GM21529 (cell line): ENCODE measurements at regions not wholly inside any gene's neighbourhood (a gene's known extent, or its start where the extent isn't known, plus 50 kb on each side); places are given as distances from the start of the nearest gene placed in this dataset.
"Not testable (repeated sequence)": the region's sequence is repeated elsewhere in the genome, so short reads cannot be mapped to it uniquely, and the experiment has no call there.

Experiments used
- ATAC-seq: cut with Tn5 transposase; IDR thresholded peaks from one replicate; pipeline ENCODE4 v1.9.1; 2021; ENCODE audit not compliant: unreplicated experiment

DNA sequence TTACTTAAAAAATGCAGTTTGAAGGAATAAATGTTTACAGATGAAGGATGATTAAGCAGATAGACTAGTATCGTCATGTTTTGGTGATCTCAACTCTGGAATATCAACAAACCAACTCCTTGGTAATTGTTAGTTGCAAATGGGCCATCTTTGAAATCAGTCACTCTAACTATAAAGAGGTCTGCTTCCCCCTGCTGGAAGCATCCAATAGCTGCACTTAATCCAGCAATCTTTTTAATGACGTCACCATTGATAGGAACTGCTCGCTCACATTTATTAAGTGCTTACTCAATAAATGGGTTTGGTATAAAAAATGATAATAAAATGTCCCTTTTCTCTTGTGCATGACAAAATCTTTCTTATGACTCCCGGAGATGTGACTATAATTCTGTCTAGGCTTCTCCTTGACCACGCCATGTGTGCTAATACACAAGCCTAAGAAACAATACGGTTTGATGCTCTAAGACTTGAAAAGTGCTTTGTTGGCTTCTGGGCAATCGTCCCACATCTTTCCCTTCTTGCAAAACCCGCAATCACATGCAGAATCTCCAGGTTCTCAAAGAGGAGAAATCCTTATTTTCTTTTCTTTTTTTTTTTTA lies 227.6 kb upstream of the POU1F1 start:
- peak; percentile 95 for ATAC-seq

DNA sequence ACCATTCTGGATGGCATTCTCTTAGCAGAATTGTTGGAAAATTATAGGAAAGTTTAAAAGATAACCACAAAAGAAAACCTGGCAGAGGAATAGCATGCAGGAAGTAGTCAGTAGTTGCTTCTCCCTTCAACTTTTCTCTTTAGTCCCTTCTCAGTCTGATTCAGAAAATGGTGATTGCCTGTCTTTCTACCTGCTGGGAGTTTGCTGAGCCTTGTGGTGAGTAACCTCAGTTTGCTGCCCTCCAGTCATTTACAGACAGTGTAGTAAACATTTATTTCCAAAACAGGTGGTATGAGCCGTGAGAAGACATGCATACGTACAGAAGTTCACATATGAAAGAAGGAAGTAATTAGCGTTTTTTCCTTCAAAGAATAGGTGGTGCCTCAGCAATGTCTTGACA lies 224.7 kb upstream of the POU1F1 start:
- ATAC-seq, result no peak

DNA sequence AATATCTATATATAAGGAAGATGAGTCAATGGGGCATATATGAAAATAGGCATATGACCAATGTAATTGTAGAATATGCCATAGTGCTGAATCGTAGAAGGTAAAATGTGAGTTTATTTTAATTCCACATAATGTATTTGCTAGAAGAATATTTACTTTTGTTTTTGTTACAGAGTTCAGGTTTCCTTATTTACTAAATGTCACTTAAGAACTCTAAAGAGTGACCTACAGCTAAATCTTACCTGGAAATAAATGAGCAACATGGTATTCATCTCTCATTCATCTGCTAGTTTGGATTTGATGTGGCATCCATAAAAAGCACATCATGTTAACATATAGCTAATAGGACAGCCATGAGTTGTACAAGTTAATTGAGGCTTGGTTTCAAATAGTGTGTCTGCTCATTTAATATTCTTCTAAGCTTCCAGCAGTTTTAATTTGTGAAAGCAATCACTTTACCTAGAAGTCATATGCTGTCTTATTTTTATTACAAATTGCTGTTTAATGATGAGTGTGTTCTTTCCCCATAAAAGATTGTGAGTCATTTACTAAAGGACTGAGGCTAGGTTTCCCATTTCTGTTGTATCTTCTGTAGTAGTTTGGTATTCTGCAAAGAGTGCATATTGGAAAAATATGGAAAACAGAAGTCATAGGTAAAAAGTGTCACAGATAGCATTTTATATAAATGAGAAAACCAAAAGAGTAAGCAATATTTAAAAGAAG lies 222.1 kb upstream of the POU1F1 start:
- ATAC-seq, result no peak

DNA sequence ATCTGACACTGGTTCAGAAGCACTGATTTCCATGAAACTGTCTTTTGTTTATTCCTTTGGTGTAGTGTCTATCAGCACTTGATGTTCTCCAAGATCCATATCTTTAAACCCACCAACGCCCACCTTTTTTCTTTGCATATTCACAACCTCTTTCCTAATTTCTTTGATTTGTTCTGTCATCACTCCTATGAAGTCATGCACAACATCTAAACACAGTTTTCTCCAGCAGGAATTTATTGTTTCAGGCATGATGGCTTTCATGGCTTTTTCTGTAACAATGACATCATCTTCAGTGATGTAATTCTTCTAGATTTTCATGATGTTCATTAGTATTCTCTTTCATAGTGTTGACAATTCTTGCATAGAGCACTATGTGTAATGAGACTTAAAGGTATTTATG lies 219.6 kb upstream of the POU1F1 start:
- no peak for ATAC-seq

DNA sequence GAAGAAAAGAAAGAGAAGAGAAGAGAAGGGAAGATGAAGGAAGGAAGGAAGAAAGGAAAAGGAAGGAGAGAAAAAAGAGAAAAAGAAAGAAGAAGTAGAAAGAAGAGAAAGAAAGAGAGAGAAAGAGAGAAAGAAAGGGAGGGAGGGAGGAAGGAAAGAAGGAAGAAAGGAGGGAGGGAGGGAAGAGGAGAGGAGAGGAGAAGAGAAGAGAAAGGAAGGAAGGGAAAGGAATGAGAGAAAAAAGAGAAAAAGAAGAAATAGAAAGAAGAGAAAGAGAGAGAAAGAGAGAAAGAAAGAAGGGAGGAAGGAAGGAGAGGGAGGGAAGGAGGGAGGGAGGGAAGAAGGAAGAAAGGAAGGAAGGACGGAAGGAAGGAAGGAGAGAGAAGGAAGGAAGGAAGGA lies 217.9 kb upstream of the POU1F1 start:
- ATAC-seq, result no peak

DNA sequence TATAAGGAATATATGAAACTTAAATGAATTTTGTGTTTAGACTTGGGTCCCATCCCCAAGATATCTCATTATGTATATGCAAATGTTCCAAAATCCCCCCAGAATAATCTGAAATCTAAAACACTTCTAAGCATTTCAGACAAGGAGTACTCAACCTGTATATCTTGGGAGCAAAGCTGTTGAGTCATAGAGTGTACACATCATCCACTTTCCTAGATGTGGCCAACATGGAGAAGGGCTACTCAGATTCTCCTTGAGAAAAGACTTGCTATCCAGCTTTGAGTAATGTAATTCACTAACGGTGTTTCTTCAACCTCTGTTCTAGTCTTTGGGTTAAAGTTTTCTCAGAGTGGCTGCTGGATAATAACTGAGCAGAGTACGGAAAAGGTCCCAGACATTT lies 215.5 kb upstream of the POU1F1 start:
- ATAC-seq, result no peak

DNA sequence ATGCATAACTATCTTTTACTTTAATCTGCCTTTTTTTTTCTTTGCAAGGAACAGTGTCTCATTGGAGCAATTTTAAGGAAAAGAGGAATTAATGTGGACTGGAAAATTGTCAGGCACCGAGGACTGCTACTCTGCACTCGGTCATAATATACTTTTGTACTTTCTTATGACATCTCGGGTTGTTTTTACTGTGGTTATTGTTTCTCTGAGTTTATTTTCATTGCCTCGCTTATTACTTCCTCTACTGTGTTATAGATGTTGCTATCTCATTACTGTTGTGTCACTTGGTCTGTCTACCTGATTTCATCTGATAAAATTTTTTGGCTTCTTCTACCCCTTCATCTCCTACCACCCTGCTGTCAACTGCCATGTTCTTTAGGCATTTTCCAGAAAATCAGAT lies 213.5 kb upstream of the POU1F1 start:
- no peak for ATAC-seq

DNA sequence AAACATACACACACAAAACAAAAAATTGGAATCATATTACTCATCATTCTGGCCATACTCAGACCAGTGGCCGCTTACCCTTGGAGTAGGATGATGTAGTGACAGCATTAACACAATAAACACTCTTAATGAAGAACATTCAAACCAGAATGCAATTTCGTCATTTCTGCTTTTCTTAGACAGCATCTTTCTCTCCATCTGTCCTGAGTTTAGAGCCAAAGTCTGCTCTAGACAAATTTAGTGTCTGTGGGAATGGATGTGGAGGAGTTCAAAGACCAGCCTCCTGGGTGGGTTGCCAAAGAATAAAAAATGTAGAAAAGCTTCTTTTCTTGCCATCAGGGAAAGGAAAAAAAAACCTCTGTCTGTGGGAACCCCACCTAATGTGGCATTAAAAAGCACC lies 212.4 kb upstream of the POU1F1 start:
- ATAC-seq, result no peak

DNA sequence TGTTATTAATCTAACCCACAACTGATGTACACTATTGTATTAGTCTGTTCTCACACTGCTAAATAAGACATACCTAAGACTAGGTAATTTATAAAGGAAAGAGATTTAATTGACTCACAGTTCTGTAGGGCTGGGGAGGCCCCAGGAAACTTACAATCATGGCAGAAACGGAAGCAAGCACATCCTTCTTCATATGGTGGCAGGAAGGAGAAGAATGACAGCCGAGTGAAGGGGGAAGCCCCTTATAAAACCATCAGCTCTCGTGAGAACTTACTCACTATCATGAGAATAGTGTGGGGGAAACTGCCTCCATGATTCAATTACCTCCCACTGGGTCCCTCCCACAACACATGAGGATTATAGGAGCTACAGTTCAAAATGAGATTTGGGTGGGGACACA lies 210.3 kb upstream of the POU1F1 start:
- not testable (repeated sequence) for ATAC-seq

DNA sequence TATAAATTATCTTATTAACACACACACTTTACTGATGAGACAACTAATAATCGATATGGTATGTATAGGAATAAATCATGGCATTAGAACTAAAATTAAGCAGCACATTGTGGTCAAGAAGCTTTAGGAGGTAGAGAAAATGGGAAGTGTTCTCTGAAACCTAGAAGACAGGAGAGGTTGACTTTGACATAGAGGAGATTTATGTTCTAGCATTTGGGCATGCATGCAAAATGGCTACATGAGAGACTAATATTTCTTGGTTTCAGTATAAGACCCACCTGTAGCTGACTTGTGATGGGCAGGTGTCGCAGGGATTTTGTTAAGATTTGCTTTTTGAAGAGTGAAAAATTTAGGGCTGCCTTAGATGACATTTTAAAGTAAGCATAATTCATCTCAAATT lies 209.7 kb upstream of the POU1F1 start:
- no peak for ATAC-seq

DNA sequence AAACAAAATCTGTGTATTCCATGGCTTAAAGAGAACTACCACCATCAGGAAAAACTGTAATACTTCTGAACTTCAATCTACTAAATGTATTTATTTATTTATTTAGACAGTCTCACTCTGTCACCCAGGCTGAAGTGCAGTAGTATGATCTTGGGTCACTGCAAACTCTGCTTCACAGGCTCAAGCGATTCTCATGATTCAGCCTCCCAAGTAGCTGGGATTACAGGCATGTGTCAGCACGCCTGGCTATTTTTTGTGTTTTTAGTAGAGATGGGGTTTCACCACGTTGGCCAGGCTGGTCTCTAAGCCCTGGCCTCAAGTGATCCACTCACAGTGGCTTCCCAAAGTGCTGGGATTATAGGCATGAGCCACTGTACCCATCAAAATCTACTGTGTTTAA lies 202.3 kb upstream of the POU1F1 start:
- ATAC-seq, result no peak

DNA sequence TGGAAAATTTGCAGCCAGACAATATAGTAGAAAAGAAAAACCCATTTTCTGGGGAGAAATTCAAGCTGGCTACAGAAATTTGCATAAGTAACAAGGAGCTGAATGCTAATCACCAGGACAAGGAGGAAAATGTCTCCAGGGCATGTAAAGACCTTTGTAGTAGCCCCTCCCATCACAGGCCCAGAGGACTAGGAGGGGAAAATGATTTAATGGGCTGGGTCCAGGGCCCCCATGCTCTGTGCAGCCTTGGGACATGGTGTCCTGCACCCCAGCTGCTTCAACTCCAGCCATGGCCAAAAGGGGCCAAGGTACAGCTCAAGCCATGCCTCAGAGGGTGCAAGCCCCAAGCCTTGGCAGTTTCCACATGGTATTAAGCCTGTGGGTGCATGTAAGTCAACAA lies 197.6 kb upstream of the POU1F1 start:
- ATAC-seq, result no peak

DNA sequence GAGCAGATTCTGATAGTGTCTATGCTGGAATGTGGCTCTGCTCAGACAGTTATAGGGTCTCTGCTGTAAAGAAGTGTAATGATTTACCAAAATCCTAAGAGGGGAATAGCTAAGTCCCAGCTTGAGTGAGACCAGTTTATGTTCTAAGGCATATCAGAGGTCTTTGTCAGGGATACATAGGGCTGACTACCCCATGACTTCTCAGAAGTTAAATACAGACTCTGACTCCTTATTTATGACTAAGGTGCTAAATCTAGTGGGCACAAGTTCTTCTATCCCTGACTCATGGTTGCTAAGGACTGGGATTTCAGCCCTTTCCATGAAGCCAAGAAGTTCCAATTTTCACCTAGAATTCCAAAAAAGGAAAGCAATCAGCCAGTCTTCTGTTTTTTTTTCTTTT lies 192.6 kb upstream of the POU1F1 start:
- ATAC-seq, result no peak

DNA sequence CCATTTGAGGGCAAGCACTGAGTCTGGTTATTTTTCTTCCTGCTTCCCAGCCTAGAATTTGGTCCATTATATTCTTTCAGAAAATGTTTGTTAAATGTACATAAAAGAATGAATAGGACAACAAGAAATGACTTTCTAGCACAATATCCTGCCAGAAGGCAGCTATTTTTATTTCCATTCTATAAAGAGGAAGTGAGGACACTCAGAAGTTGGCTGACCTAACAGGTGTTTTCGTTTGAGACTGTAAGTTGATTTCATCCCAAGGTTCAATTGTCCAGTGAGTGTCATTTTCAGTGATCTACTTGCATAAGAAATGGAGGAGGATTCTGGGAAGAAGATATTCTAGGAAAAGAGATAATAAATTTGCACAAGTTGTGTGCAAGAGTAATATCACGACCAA lies 191.9 kb upstream of the POU1F1 start:
- ATAC-seq, result no peak

DNA sequence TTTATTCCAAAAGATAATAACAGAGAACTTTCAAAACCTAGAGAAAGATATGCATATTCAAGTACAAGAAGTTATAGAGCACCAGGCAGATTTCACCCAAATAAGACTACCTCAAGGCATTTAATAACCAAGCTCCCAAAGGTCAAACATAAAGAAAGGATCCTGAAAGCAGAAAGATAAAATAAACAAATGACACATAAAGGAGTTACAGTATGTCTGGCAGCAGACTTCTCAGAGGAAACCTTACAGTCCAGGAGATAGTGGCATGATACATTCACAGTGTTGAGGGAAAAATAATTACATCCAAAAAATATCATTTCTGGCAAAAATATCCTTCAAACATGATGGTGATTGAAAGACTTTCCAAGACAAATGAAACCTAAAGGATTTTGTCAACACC lies 185.8 kb upstream of the POU1F1 start:
- ATAC-seq, result no peak

DNA sequence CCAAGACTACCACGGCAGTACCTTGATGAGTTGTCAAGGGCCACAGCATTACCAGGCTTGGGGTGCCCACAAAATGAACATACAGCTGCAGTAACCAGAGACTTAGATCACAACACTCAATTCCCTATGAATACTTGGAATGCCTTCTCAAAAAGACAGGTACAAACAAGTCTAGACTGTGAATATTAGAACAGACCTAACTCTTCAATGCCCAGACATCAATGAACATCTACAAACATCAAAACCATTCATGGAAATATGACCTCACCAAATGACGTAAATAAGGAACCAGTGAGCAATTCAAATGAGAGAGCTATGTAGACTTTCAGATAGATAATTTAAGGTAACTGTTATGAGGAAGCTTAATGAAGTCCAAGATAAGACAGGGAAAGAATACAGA lies 185.1 kb upstream of the POU1F1 start:
- ATAC-seq, result no peak

DNA sequence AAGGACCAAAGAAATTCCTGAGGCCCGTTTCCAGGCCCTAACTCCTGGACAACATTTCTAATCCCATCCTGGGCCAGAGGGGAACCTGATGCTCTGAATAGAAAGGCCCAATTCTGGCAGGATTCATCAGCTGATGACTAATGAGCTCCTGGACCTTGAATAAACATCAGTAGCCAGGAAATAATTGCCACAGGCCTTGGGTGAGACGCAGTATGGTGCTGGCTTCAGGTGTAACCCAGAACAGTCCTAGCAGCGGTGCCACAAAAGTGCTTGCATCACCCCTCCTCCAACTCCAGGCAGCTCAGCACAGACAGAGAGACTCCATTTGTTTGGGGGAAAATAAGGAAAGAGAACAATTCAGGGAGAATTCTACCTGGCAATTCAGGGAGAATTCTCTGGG lies 184.7 kb upstream of the POU1F1 start:
- ATAC-seq, result no peak

DNA sequence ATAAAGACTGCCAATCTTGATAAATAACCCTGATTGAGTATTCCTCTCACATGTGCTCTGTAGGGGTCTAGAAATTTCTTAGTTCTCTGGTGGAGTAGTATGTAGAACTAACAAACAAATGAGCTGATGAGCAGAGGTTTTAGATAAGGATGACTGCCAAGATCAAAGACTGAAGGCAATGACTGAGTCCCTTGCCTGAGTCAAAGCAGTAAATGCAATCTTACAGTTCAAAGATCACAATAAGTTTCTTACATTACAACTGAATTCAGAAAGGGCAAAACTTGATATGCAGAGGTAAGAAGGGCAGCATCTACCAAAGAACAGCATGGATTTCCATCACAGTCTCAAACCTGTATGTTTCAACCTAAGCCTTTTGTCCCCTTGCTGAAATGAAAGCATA lies 172.2 kb upstream of the POU1F1 start:
- ATAC-seq, result no peak

DNA sequence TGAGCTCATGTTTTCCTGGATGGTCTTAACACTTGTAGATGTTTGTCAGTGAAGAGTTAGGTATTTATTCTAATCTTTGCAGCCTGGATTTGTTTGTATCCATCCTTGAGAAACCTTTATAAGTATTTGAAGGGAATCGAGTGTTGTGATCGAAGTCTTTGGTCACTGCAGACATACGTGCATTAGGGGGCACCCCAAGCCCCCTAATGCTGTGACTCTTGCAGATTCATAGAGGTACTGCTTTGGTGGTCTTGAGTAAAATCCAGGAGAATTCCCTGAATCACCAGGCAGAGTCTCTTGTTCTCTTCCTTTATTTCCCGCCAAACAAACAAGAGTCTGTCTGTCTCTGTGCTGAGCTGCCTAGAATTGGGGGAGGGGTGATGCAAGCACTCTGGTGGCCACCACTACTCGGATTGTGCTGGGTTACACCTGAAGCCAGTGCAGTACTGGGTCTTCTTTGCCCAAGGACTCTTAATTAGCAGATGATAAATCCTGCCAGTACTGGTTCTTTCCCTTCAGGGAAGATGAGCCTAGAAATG lies 170.5 kb upstream of the POU1F1 start:
- no peak for ATAC-seq

DNA sequence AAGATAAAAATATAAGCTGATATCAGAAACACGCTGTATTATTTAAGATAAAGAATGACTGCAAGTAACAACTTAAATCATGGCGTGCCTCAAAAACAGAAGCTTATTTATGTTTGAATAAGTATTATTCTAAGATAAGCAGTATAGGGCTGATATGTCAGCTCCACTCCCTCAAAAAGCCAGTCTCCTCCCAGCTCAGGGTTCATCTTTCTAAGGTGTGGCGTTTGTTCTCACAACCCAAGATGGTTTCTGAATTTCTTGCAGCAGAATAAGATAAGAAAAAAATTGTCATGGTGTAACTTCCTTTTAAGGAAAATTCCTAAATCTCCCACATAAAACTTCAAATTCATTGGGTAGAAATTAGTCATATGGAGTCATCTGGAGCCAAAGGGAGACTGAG lies 166.1 kb upstream of the POU1F1 start:
- no peak for ATAC-seq

DNA sequence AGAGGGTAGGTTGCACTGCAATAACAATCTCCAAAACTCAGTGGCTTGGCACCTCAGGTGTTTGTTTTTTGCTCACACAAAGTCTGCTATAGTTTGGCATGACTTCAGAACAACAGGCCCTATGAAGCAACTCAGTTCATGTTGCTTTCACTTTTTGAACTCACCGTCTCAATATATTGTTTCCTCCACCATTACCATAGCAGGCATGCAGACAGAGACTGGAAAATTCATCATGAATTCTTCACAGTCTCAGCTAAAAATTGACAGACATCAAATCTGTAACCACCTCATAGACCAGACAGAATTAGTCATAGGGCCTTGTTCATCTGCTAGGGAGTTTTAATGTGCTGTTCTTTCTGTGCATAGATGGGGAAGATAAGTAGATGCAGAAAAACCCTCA lies 161.4 kb upstream of the POU1F1 start:
- ATAC-seq, result no peak

DNA sequence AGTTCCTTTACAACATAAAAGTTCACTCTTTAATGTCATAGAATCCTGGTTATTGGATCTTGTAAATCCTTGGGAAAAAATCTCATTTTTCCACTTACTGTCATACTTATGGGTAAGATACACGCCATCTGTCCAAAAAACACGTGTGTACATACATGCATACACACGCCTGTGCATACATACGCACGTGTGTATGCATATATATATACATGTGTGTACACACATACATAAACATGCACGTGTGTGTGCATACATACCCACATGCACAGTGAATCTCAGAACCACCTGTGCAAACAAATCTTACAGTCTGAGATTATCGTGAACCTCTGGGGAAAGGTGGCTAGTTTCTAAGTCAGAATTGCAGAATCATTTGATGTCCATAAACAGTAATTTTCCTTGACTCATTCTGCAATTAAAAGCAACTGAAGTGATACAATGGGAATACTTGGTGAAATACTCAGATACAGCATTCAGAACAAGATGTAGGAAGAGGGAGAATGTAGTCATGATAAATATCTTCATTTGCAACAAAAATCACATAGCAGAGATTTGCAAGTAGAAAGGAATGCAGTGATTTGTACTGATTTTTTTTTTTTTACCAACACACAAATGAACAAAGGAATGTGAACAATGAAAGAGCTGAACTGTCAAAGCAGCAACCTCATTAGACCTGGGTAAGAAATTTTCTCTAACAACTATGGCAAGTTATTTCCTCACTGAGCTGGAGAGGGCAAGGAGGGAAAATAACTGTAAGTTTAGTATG lies 160.6 kb upstream of the POU1F1 start:
- no peak for ATAC-seq
